Ishikawa (cell line): ENCODE measurements at regions not wholly inside any gene's neighbourhood (a gene's known extent, or its start where the extent isn't known, plus 50 kb on each side); places are given as distances from the start of the nearest gene placed in this dataset.
"Not testable (repeated sequence)": the region's sequence is repeated elsewhere in the genome, so short reads cannot be mapped to it uniquely, and the experiment has no call there.

Source experiments
- CEBPB ChIP-seq: IDR thresholded peaks from 2 replicates; pipeline ENCODE4 v1.6.1; 2012
- CREB1 ChIP-seq: IDR thresholded peaks from 2 replicates; pipeline ENCODE4 v1.6.1; 2012; ENCODE audit warnings: low read depth
- EGR1 ChIP-seq: IDR thresholded peaks from 2 replicates; pipeline ENCODE4 v1.6.1; 2012
- EP300 ChIP-seq: IDR thresholded peaks from 2 replicates; pipeline ENCODE4 v1.6.1; 2012; ENCODE audit warnings: borderline replicate concordance
- FOXM1 ChIP-seq: IDR thresholded peaks from 2 replicates; pipeline ENCODE4 v1.6.1; 2012; ENCODE audit warnings: low read depth, borderline replicate concordance
- MAX ChIP-seq: IDR thresholded peaks from 2 replicates; pipeline ENCODE4 v1.6.1; 2012
- NFIC ChIP-seq: IDR thresholded peaks from 2 replicates; pipeline ENCODE4 v1.6.1; 2012
- RAD21 ChIP-seq: IDR thresholded peaks from 2 replicates; pipeline ENCODE4 v1.6.1; 2012; ENCODE audit warnings: low read depth
- REST ChIP-seq: IDR thresholded peaks from 2 replicates; pipeline ENCODE4 v1.6.1; 2012; ENCODE audit warnings: low read depth, mild to moderate bottlenecking
- TAF1 ChIP-seq: IDR thresholded peaks from 2 replicates; pipeline ENCODE4 v1.6.1; 2012; ENCODE audit warnings: low read depth, mild to moderate bottlenecking
- TCF12 ChIP-seq: IDR thresholded peaks from 2 replicates; pipeline ENCODE4 v1.6.1; 2012; ENCODE audit warnings: low read depth
- TEAD4 ChIP-seq: IDR thresholded peaks from 2 replicates; pipeline ENCODE4 v1.6.1; 2012
- USF1 ChIP-seq: IDR thresholded peaks from 2 replicates; pipeline ENCODE4 v1.6.1; 2012
- YY1 ChIP-seq: IDR thresholded peaks from 2 replicates; pipeline ENCODE4 v1.6.1; 2012; ENCODE audit warnings: low read depth

GRCh38 chr11:27219487-27220039 is 143.5 kb downstream of the CCDC34 start:
- not testable (repeated sequence) for TF ChIP-seq RAD21, TAF1, MAX, NFIC, TCF12, CEBPB, USF1, EP300, REST, CREB1, TEAD4, EGR1, FOXM1
- TF ChIP-seq YY1, result peak; percentile 68
